ENCODE measurements at regions not wholly inside any gene's neighbourhood (a gene's known extent, or its start where the extent isn't known, plus 50 kb on each side); places are given as distances from the start of the nearest gene placed in this dataset.
"Not testable (repeated sequence)": the region's sequence is repeated elsewhere in the genome, so short reads cannot be mapped to it uniquely, and the experiment has no call there.

- TF ChIP-seq ISL1 (CRISPR knock-in tag; IDR thresholded peaks at IDR 0.05), result no peak
- no peak for TF ChIP-seq OSR1 (CRISPR knock-in tag; IDR thresholded peaks at IDR 0.05)
- no peak for TF ChIP-seq TSHZ2 (CRISPR knock-in tag; IDR thresholded peaks at IDR 0.05)
- TF ChIP-seq ZC3H10 (CRISPR knock-in tag; IDR thresholded peaks at IDR 0.05), result no peak
- TF ChIP-seq ZNF8 (CRISPR knock-in tag; IDR thresholded peaks at IDR 0.05), result no peak
- TF ChIP-seq TOX (CRISPR knock-in tag; IDR thresholded peaks at IDR 0.05; ENCODE audit: borderline replicate concordance), result no peak
- no peak for TF ChIP-seq PPARA (CRISPR knock-in tag; IDR thresholded peaks at IDR 0.05; ENCODE audit: borderline replicate concordance)
- TF ChIP-seq BACH2 (CRISPR knock-in tag; IDR thresholded peaks at IDR 0.05; ENCODE audit: borderline replicate concordance), result no peak
- no peak for TF ChIP-seq ESRRG (CRISPR knock-in tag; IDR thresholded peaks at IDR 0.05)
- no peak for TF ChIP-seq ZFP30 (CRISPR knock-in tag; IDR thresholded peaks at IDR 0.05)
- no peak for TF ChIP-seq ZNF70 (CRISPR knock-in tag; IDR thresholded peaks at IDR 0.05)
- TF ChIP-seq TCF4 (CRISPR knock-in tag; IDR thresholded peaks at IDR 0.05; ENCODE audit: borderline replicate concordance), result no peak
- TF ChIP-seq ZFP3 (CRISPR knock-in tag; IDR thresholded peaks at IDR 0.05), result no peak
- no peak for TF ChIP-seq CSDC2 (CRISPR knock-in tag; IDR thresholded peaks at IDR 0.05)
- TF ChIP-seq POU6F1 (CRISPR knock-in tag; IDR thresholded peaks at IDR 0.05; ENCODE audit: borderline replicate concordance, low read depth), result no peak
- TF ChIP-seq ZNF565 (CRISPR knock-in tag; conservative IDR thresholded peaks at IDR 0.05; ENCODE audit: low read depth), result no peak
- no peak for TF ChIP-seq GLIS3 (CRISPR knock-in tag; IDR thresholded peaks at IDR 0.05)
- TF ChIP-seq RARB (CRISPR knock-in tag; IDR thresholded peaks at IDR 0.05), result no peak
- ATAC-seq, result no peak
Observed at GRCh38 chr4:148542922-148543623, 100.9 kb upstream of the NR3C2 start.

GRCh38 chr4:148540622-148541326 lies 98.6 kb upstream of the NR3C2 start:
- no peak for TF ChIP-seq BACH2 (CRISPR knock-in tag; IDR thresholded peaks at IDR 0.05; ENCODE audit: borderline replicate concordance)
- TF ChIP-seq CREB5 (CRISPR knock-in tag; IDR thresholded peaks at IDR 0.05; ENCODE audit: low read depth), result no peak
- TF ChIP-seq ZC3H10 (CRISPR knock-in tag; IDR thresholded peaks at IDR 0.05), result no peak
- TF ChIP-seq OSR1 (CRISPR knock-in tag; IDR thresholded peaks at IDR 0.05), result no peak
- no peak for TF ChIP-seq ZNF70 (CRISPR knock-in tag; IDR thresholded peaks at IDR 0.05)
- TF ChIP-seq ZNF565 (CRISPR knock-in tag; conservative IDR thresholded peaks at IDR 0.05; ENCODE audit: low read depth), result no peak
- TF ChIP-seq ESRRG (CRISPR knock-in tag; IDR thresholded peaks at IDR 0.05), result no peak
- ATAC-seq, result no peak

- ATAC-seq, result no peak
- TF ChIP-seq ZFP30 (CRISPR knock-in tag; IDR thresholded peaks at IDR 0.05) (no peak), ZFP3 (CRISPR knock-in tag; IDR thresholded peaks at IDR 0.05) (no peak), CSRNP3 (CRISPR knock-in tag; IDR thresholded peaks at IDR 0.05) (no peak), TCF4 (CRISPR knock-in tag; IDR thresholded peaks at IDR 0.05; ENCODE audit: borderline replicate concordance) (no peak), ZNF70 (CRISPR knock-in tag; IDR thresholded peaks at IDR 0.05) (no peak), ZNF8 (CRISPR knock-in tag; IDR thresholded peaks at IDR 0.05) (no peak)
Observed at GRCh38 chr4:148539387-148539786, 97.2 kb upstream of the NR3C2 start.

GRCh38 chr4:148533851-148534250 lies 91.6 kb upstream of the NR3C2 start:
- not testable (repeated sequence) for ATAC-seq
